Neural cell (in vitro differentiated cells): ENCODE measurements at regions not wholly inside any gene's neighbourhood (a gene's known extent, or its start where the extent isn't known, plus 50 kb on each side); places are given as distances from the start of the nearest gene placed in this dataset.

ENCODE experiments used
- H2AFZ ChIP-seq: fragments of 200-600, 300-800 bp; sonication (generic), shearing (Covaris generic); 2 replicates; pipeline ENCODE4 v1.6.0; 2014; ENCODE audit warnings: low read depth, mild to moderate bottlenecking, antibody characterized with exemption, low read length, moderate library complexity
- H3F3A ChIP-seq: fragments of 200-600 bp; shearing (Covaris generic); 2 replicates; pipeline ENCODE4 v1.6.1; 2016; ENCODE audit warnings: mild to moderate bottlenecking, moderate library complexity, mixed read lengths, antibody characterized with exemption, low read length; ENCODE audit not compliant: insufficient read depth, poor library complexity, severe bottlenecking
- H3K27ac ChIP-seq: fragments of 200-600, 300-800 bp; sonication (generic), shearing (Covaris generic); 2 replicates; pipeline ENCODE4 v1.5.1; 2014; ENCODE audit warnings: mild to moderate bottlenecking, low read length, moderate library complexity
- H3K27me3 ChIP-seq: fragments of 300-800, 200-600 bp; sonication (generic), shearing (Covaris generic); 2 replicates; pipeline ENCODE4 v1.6.0; 2014; ENCODE audit warnings: mild to moderate bottlenecking, low read depth, low read length, moderate library complexity; ENCODE audit not compliant: insufficient read depth
- H3K36me3 ChIP-seq: fragments of 300-800, 200-600 bp; sonication (generic), shearing (Covaris generic); 2 replicates; pipeline ENCODE4 v1.5.1; 2014; ENCODE audit warnings: mild to moderate bottlenecking, antibody characterized with exemption, low read length, moderate library complexity; ENCODE audit not compliant: insufficient read depth
- H3K4me2 ChIP-seq: fragments of 300-800, 200-600 bp; sonication (generic), shearing (Covaris generic); 2 replicates; pipeline ENCODE4 v1.6.0; 2014; ENCODE audit warnings: mild to moderate bottlenecking, low read length
- H3K4me3 ChIP-seq: fragments of 300-800, 200-600 bp; sonication (generic), shearing (Covaris generic); 2 replicates; pipeline ENCODE4 v1.5.1; 2014; ENCODE audit warnings: mild to moderate bottlenecking, low read length, moderate library complexity
- H3K79me2 ChIP-seq: fragments of 200-600 bp; shearing (Covaris generic); replicated peaks from 2 replicates; pipeline ENCODE4 v1.6.0; 2014; ENCODE audit warnings: mild to moderate bottlenecking, low read length, moderate library complexity; ENCODE audit not compliant: insufficient read depth
- H3K9ac ChIP-seq: fragments of 300-800, 200-600 bp; sonication (generic), shearing (Covaris generic); 2 replicates; pipeline ENCODE4 v1.6.1; 2016; ENCODE audit warnings: mild to moderate bottlenecking, low read length, mixed read lengths
- H3K9me2 ChIP-seq: fragments of 200-600 bp; shearing (Covaris generic); 2 replicates; pipeline ENCODE4 v1.6.1; 2016; ENCODE audit warnings: mild to moderate bottlenecking, low read length, mixed read lengths; ENCODE audit not compliant: insufficient read depth
- H3K9me3 ChIP-seq: fragments of 200-600, 300-800 bp; sonication (generic), shearing (Covaris generic); 2 replicates; pipeline ENCODE4 v1.6.1; 2016; ENCODE audit warnings: mild to moderate bottlenecking, mixed run types, low read length, moderate library complexity, mixed read lengths
- H4K20me1 ChIP-seq: fragments of 200-600 bp; shearing (Covaris generic); 2 replicates; pipeline ENCODE4 v1.6.1; 2016; ENCODE audit warnings: mild to moderate bottlenecking, mixed run types; ENCODE audit not compliant: insufficient read depth
- EP300 ChIP-seq: fragments of 450-650 bp; conservative IDR thresholded peaks from 2 replicates; pipeline ENCODE4 v1.6.1; 2014; ENCODE audit warnings: antibody characterized with exemption, mild to moderate bottlenecking, moderate library complexity; ENCODE audit not compliant: poor library complexity, severe bottlenecking
- EZH2 ChIP-seq: fragments of 200-600, 300-800 bp; shearing (Covaris generic), sonication (generic); IDR thresholded peaks from 2 replicates; pipeline ENCODE4 v1.6.1; 2014; ENCODE audit warnings: antibody characterized with exemption, low read length, borderline replicate concordance, mild to moderate bottlenecking; ENCODE audit not compliant: insufficient read depth, poor library complexity, severe bottlenecking
- MXI1 ChIP-seq: fragments of 450-650 bp; conservative IDR thresholded peaks from 2 replicates; pipeline ENCODE4 v1.6.1; 2014; ENCODE audit warnings: antibody characterized with exemption, mild to moderate bottlenecking; ENCODE audit not compliant: poor library complexity, severe bottlenecking
- POLR2AphosphoS5 ChIP-seq: IDR thresholded peaks from 2 replicates; pipeline ENCODE4 v1.6.1; 2012
- RAD21 ChIP-seq: fragments of 450-650 bp; conservative IDR thresholded peaks from 2 replicates; pipeline ENCODE4 v1.6.1; 2014; ENCODE audit warnings: antibody characterized with exemption, mild to moderate bottlenecking, moderate library complexity
- REST ChIP-seq: IDR thresholded peaks from 2 replicates; pipeline ENCODE4 v1.6.1; 2012; ENCODE audit warnings: borderline replicate concordance
- SMC3 ChIP-seq: fragments of 450-650 bp; conservative IDR thresholded peaks from 2 replicates; pipeline ENCODE4 v1.6.1; 2014; ENCODE audit warnings: antibody characterized with exemption, mild to moderate bottlenecking, moderate library complexity; ENCODE audit not compliant: poor library complexity
- TAF1 ChIP-seq: IDR thresholded peaks from 2 replicates; pipeline ENCODE4 v1.6.1; 2012; ENCODE audit warnings: low read depth
- TF ChIP-seq, protein P1 (sequence below): fragments of 450-650 bp; IDR thresholded peaks from 2 replicates; pipeline ENCODE4 v1.5.1; 2014; ENCODE audit warnings: antibody characterized with exemption, mild to moderate bottlenecking, moderate library complexity; ENCODE audit not compliant: poor library complexity, severe bottlenecking

DNA sequence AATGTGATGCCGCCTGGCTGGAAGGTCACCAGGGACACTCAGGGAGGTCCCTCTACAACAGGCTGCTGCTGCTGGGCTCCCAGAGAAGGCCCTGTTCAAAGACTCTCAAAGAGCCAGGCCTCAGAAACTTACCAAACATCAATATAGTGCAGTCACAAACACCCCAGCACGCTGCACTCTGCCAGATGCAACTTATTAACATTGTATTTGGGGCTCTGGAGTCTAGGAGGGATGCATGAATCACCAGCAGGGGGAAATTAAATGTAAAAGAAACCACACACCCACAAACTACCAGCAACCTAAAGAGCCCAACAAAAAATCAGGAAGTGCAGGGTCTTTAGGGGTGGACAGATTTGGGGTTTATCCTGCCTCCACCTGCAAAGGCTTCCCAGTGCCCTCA is 74.6 kb upstream of the SPATA12 start:
- Histone ChIP-seq H3K9me3 (no peaks in the 10 kb centered on the region), H3K9ac (no peak overlapping the region), H3F3A (no peaks in the 10 kb centered on the region), H2AFZ (no peak overlapping the region), H3K36me3 (no peaks in the 10 kb centered on the region), H3K27ac (no peak overlapping the region), H3K4me2 (no peak overlapping the region), H3K9me2 (no peaks in the 10 kb centered on the region), H3K27me3 (no peaks in the 10 kb centered on the region), H3K79me2 (no peaks in the 10 kb centered on the region), H4K20me1 (no peaks in the 10 kb centered on the region), H3K4me3 (no peak overlapping the region)
- TF ChIP-seq EZH2, result no peak
- TF ChIP-seq MXI1, result no peak
- TF ChIP-seq RAD21, result no peak
- TF ChIP-seq REST, result no peak
- no peak for TF ChIP-seq SMC3
- no peak for TF ChIP-seq POLR2AphosphoS5
- no peak for TF ChIP-seq TAF1
- TF ChIP-seq EP300, result no peak
- TF ChIP-seq, protein P1, sequence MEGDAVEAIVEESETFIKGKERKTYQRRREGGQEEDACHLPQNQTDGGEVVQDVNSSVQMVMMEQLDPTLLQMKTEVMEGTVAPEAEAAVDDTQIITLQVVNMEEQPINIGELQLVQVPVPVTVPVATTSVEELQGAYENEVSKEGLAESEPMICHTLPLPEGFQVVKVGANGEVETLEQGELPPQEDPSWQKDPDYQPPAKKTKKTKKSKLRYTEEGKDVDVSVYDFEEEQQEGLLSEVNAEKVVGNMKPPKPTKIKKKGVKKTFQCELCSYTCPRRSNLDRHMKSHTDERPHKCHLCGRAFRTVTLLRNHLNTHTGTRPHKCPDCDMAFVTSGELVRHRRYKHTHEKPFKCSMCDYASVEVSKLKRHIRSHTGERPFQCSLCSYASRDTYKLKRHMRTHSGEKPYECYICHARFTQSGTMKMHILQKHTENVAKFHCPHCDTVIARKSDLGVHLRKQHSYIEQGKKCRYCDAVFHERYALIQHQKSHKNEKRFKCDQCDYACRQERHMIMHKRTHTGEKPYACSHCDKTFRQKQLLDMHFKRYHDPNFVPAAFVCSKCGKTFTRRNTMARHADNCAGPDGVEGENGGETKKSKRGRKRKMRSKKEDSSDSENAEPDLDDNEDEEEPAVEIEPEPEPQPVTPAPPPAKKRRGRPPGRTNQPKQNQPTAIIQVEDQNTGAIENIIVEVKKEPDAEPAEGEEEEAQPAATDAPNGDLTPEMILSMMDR, result no peak

DNA sequence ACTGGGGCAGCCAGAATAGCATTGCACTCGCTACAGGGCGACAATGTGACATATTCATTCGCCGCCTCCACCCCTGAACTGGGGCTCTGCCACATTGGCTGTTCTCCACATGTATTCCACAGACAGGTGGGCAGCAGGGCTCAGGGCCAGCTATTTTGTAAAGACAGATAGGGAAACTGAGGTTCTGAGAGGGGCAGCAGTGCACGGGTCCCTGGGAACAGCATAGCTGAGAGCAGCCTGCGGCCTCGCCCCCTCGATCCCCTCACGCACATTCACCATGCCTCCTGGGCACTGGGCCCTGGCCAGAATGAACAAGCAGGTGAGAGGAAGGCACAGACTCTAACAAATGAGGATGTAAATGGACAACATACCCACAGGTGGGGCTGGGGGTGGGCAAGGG is 75.0 kb upstream of the SPATA12 start:
- Histone ChIP-seq H3F3A (no peaks in the 10 kb centered on the region), H3K27ac (no peak overlapping the region), H3K4me2 (no peak overlapping the region), H3K9ac (no peak overlapping the region), H3K9me2 (no peaks in the 10 kb centered on the region), H3K9me3 (no peaks in the 10 kb centered on the region), H2AFZ (no peak overlapping the region), H3K4me3 (no peak overlapping the region), H3K36me3 (no peaks in the 10 kb centered on the region), H4K20me1 (no peaks in the 10 kb centered on the region), H3K79me2 (no peaks in the 10 kb centered on the region), H3K27me3 (no peaks in the 10 kb centered on the region)
- TF ChIP-seq EP300, result no peak
- TF ChIP-seq, protein P1, result no peak
- no peak for TF ChIP-seq RAD21
- TF ChIP-seq REST, result no peak
- TF ChIP-seq MXI1, result no peak
- no peak for TF ChIP-seq EZH2
- no peak for TF ChIP-seq POLR2AphosphoS5
- no peak for TF ChIP-seq TAF1
- TF ChIP-seq SMC3, result no peak
